ENCODE measurements at regions not wholly inside any gene's neighbourhood (a gene's known extent, or its start where the extent isn't known, plus 50 kb on each side); places are given as distances from the start of the nearest gene placed in this dataset.

- FAIRE-seq (no peak), ATAC-seq (no peak), DNase-seq (no peak)
- TF ChIP-seq CTCF (IDR thresholded peaks at IDR 0.05), result no peak
- Histone ChIP-seq H3K27ac (peak overlapping the region in 2 of 4 donors; percentile 41 to 44), H3K4me3 (no peak overlapping the region), H3K9me3 (no peaks in the 10 kb centered on the region), H3K27me3 (no peaks in the 10 kb centered on the region), H3K4me1 (peaks cover 0 to 17% (median 0%) of the 10 kb centered on the region in 3 donors), H3K36me3 (no peaks in the 10 kb centered on the region)
- 92 to 93% methylated on average over 24 of the region's 24 CpGs for WGBS, 2 donors
- intact Hi-C loops (cut with DNase I), result no loop called here
Measured at GRCh38 chr17:77466596-77467223, 325.9 kb downstream of the SEC14L1 start.

GRCh38 chr17:77467521-77467920 is 326.8 kb downstream of the SEC14L1 start:
- DNase-seq (no peak), FAIRE-seq (no peak), ATAC-seq (no peak)
- Histone ChIP-seq H3K36me3 (no peaks in the 10 kb centered on the region), H3K4me1 (peaks cover 0 to 20% (median 0%) of the 10 kb centered on the region in 3 donors), H3K27ac (no peak overlapping the region), H3K27me3 (no peaks in the 10 kb centered on the region), H3K9me3 (no peaks in the 10 kb centered on the region), H3K4me3 (no peak overlapping the region)
- WGBS, 2 donors, result 89 to 90% methylated on average over 25 of the region's 25 CpGs
- intact Hi-C loops (cut with DNase I), result no loop called here
- no peak for TF ChIP-seq CTCF (IDR thresholded peaks at IDR 0.05)

- DNase-seq (no peak), ATAC-seq (no peak), FAIRE-seq (no peak)
- no peak overlapping the region for H3K27ac ChIP-seq
- H3K4me1 ChIP-seq, result peaks cover 7 to 31% (median 10%) of the 10 kb centered on the region in 3 donors
- intact Hi-C loops (cut with DNase I), result no loop called here
- no peaks in the 10 kb centered on the region for H3K27me3 ChIP-seq
- no peaks in the 10 kb centered on the region for H3K9me3 ChIP-seq
- H3K4me3 ChIP-seq, result no peak overlapping the region
- H3K36me3 ChIP-seq, result no peaks in the 10 kb centered on the region
- no peak for TF ChIP-seq CTCF (IDR thresholded peaks at IDR 0.05)
- WGBS, 2 donors, result 96 to 98% methylated on average over 7 of the region's 7 CpGs
Measured at GRCh38 chr17:77468897-77469296, 328.1 kb downstream of the SEC14L1 start.

GRCh38 chr17:77470330-77470786 is 329.6 kb downstream of the SEC14L1 start:
- H3K4me1 ChIP-seq, result peaks cover 7 to 39% (median 15%) of the 10 kb centered on the region in 3 donors
- intact Hi-C loops (cut with DNase I), result no loop called here
- no peak for TF ChIP-seq CTCF (IDR thresholded peaks at IDR 0.05)
- no peak for DNase-seq
- no peaks in the 10 kb centered on the region for H3K9me3 ChIP-seq
- H3K4me3 ChIP-seq, result no peak overlapping the region
- no peak for ATAC-seq
- peak overlapping the region in 1 of 4 donors; percentile 10 for H3K27ac ChIP-seq
- H3K27me3 ChIP-seq, result no peaks in the 10 kb centered on the region
- WGBS, 2 donors, result 96 to 98% methylated on average over 3 of the region's 3 CpGs
- no peak for FAIRE-seq
- no peaks in the 10 kb centered on the region for H3K36me3 ChIP-seq

All from pancreas (tissue), 10 donors.